Caco-2 (cell line): ENCODE measurements at regions not wholly inside any gene's neighbourhood (a gene's known extent, or its start where the extent isn't known, plus 50 kb on each side); places are given as distances from the start of the nearest gene placed in this dataset.

ENCODE experiments used
- BruUV-seq: library from RNA; stranded (reverse); fragments of 400-500 nt; replicated peaks from 2 replicates; lab custom pipeline; 2021; lab: Mats Ljungman, UMichigan
- CTCF ChIA-PET: fragments of 300-600 bp; sonication (Branson Sonifier 250); formaldehyde crosslinking; loops from one replicate; lab custom pipeline; 2022; ENCODE audit warnings: antibody characterized with exemption; lab: Charles Lee
- POLR2A ChIA-PET: fragments of 300-600 bp; sonication (Branson Sonifier 250); formaldehyde crosslinking; loops from one replicate; lab custom pipeline; 2022; ENCODE audit warnings: antibody characterized with exemption; lab: Charles Lee
- DNase-seq, 2 experiments: peaks; one replicate each; pipeline versions ENCODE4 v3.0.0 to v3.0.0-alpha.2; 2020 to 2022
- H3K27me3 ChIP-seq: replicated peaks from 2 replicates; pipeline ENCODE4 v1.6.0; 2011; ENCODE audit warnings: low read length; ENCODE audit not compliant: control insufficient read depth, insufficient read depth
- H3K36me3 ChIP-seq: 2 replicates; pipeline ENCODE4 v1.5.1; 2011; ENCODE audit warnings: low read length; ENCODE audit not compliant: control insufficient read depth, insufficient read depth
- H3K4me1 ChIP-seq: fragments of 250-450 bp; sonication (Bioruptor Pico); 2 replicates; pipeline ENCODE4 v1.5.1; 2020; ENCODE audit warnings: mild to moderate bottlenecking
- H3K4me3 ChIP-seq: 2 replicates; pipeline ENCODE4 v1.5.1; 2011; ENCODE audit warnings: low read depth, mild to moderate bottlenecking, control low read depth, low read length
- H3K9me3 ChIP-seq: fragments of 250-450 bp; sonication (Bioruptor Pico); 2 replicates; pipeline ENCODE4 v1.5.1; 2020; ENCODE audit warnings: mild to moderate bottlenecking, moderate library complexity
- H3K27ac Mint-ChIP-seq: one replicate; pipeline ENCODE4 v1.8.0; 2022; ENCODE audit warnings: mixed read lengths; ENCODE audit not compliant: unreplicated experiment
- H3K27me3 Mint-ChIP-seq: one replicate; pipeline ENCODE4 v1.8.0; 2022; ENCODE audit warnings: mixed read lengths; ENCODE audit not compliant: insufficient read depth, unreplicated experiment
- H3K36me3 Mint-ChIP-seq: one replicate; pipeline ENCODE4 v1.8.0; 2022; ENCODE audit warnings: mild to moderate bottlenecking, mixed read lengths; ENCODE audit not compliant: insufficient read depth, unreplicated experiment
- H3K4me1 Mint-ChIP-seq: one replicate; pipeline ENCODE4 v1.8.0; 2022; ENCODE audit warnings: low read depth, mixed read lengths; ENCODE audit not compliant: unreplicated experiment
- H3K4me3 Mint-ChIP-seq: one replicate; pipeline ENCODE4 v1.8.0; 2022; ENCODE audit warnings: mild to moderate bottlenecking, moderate library complexity, mixed read lengths; ENCODE audit not compliant: unreplicated experiment
- H3K9me3 Mint-ChIP-seq: one replicate; pipeline ENCODE4 v1.8.0; 2022; ENCODE audit warnings: mixed read lengths; ENCODE audit not compliant: unreplicated experiment
- intact Hi-C: fragments of 100-400 bp; cut with micrococcal nuclease; formaldehyde crosslinking; loops from one replicate; pipeline ENCODE4 v1.10.0; 2022; ENCODE audit not compliant: unreplicated experiment
- TF ChIP-seq, protein P1 (sequence below), 2 experiments: fragments of 200-600 bp in 1 of 2; IDR thresholded peaks; 1 replicate in 1 of 2; 2 replicates in 1 of 2; pipeline versions ENCODE4 v1.5.1 to v1.8.0; 2011 to 2022; ENCODE audit warnings: antibody characterized with exemption in 1 of 2, control low read depth in 1 of 2, inconsistent platforms in 1 of 2, low read depth in 1 of 2, low read length in 1 of 2, mild to moderate bottlenecking in 1 of 2, moderate library complexity in 1 of 2; ENCODE audit not compliant: insufficient read depth in 1 of 2, severe bottlenecking in 1 of 2, unreplicated experiment in 1 of 2

DNA sequence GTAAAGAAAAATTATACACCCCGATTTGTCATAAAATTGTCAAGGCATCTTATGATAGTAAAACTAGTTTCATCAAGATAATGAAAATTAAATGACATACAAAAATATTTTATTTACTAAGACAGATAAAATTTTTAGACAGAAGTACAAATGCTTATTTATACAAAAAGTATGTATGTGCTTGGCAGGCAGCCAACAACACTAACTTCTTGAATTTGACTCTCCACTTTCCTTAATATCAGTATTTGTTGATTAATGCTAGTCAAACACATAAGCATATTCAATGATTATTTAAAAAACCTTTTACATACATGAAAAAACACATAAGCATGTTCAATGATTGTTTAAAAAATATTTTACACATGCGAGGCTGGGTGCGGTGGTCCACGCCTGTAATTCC, 1079.9 kb upstream of the CDH6 start:
- Histone ChIP-seq H3K4me1 (no peaks in the 10 kb centered on the region), H3K36me3 (no peaks in the 10 kb centered on the region), H3K4me3 (no peak overlapping the region), H3K9me3 (no peaks in the 10 kb centered on the region), H3K27me3 (no peaks in the 10 kb centered on the region)
- intact Hi-C loops, result no loop called here
- POLR2A ChIA-PET, result no interaction called here
- Mint-ChIP-seq H3K9me3 (no peaks in the 10 kb centered on the region), H3K4me3 (no peak overlapping the region), H3K27ac (no peak overlapping the region), H3K36me3 (no peaks in the 10 kb centered on the region), H3K27me3 (peaks cover 3% of the 10 kb centered on the region), H3K4me1 (no peaks in the 10 kb centered on the region)
- DNase-seq, result no peak
- no TSS peak for BruUV-seq
- CTCF ChIA-PET, result no interaction called here
- TF ChIP-seq, protein P1, sequence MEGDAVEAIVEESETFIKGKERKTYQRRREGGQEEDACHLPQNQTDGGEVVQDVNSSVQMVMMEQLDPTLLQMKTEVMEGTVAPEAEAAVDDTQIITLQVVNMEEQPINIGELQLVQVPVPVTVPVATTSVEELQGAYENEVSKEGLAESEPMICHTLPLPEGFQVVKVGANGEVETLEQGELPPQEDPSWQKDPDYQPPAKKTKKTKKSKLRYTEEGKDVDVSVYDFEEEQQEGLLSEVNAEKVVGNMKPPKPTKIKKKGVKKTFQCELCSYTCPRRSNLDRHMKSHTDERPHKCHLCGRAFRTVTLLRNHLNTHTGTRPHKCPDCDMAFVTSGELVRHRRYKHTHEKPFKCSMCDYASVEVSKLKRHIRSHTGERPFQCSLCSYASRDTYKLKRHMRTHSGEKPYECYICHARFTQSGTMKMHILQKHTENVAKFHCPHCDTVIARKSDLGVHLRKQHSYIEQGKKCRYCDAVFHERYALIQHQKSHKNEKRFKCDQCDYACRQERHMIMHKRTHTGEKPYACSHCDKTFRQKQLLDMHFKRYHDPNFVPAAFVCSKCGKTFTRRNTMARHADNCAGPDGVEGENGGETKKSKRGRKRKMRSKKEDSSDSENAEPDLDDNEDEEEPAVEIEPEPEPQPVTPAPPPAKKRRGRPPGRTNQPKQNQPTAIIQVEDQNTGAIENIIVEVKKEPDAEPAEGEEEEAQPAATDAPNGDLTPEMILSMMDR (IDR thresholded peaks at IDR 0.05; ENCODE audit: insufficient read depth in 1 of 2, low read depth in 1 of 2, low read length in 1 of 2, severe bottlenecking in 1 of 2, unreplicated experiment in 1 of 2), result no peak

DNA sequence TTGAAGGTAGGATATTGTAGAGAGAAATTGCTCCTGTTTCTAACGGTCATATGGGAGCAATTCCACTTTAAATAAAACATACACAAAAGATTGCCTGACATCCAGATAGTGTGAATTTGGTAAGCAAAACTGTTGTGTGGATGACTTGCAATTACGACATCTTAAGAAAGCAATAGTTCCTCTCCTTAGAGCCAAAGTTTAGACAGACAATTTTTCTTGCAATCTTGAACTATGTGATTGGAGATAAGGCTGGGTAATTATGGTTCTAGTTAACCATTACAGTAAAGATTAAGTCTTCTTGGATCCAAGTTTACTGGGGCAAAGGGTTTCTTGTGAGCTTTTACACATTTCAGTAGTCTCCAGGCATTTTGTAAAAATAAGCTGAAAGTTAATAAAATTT, 1080.6 kb upstream of the CDH6 start:
- Mint-ChIP-seq H3K27ac (no peak overlapping the region), H3K9me3 (no peaks in the 10 kb centered on the region), H3K27me3 (peaks cover 3% of the 10 kb centered on the region), H3K4me3 (no peak overlapping the region), H3K36me3 (no peaks in the 10 kb centered on the region), H3K4me1 (no peaks in the 10 kb centered on the region)
- H3K36me3 ChIP-seq, result no peaks in the 10 kb centered on the region
- intact Hi-C loops, result no loop called here
- no peak for DNase-seq
- TF ChIP-seq, protein P1 (IDR thresholded peaks at IDR 0.05; ENCODE audit: insufficient read depth in 1 of 2, low read depth in 1 of 2, low read length in 1 of 2, severe bottlenecking in 1 of 2, unreplicated experiment in 1 of 2), result no peak
- H3K9me3 ChIP-seq, result no peaks in the 10 kb centered on the region
- ChIA-PET CTCF (no interaction called here), POLR2A (no interaction called here)
- no peaks in the 10 kb centered on the region for H3K27me3 ChIP-seq
- no peak overlapping the region for H3K4me3 ChIP-seq
- no TSS peak for BruUV-seq
- no peaks in the 10 kb centered on the region for H3K4me1 ChIP-seq

DNA sequence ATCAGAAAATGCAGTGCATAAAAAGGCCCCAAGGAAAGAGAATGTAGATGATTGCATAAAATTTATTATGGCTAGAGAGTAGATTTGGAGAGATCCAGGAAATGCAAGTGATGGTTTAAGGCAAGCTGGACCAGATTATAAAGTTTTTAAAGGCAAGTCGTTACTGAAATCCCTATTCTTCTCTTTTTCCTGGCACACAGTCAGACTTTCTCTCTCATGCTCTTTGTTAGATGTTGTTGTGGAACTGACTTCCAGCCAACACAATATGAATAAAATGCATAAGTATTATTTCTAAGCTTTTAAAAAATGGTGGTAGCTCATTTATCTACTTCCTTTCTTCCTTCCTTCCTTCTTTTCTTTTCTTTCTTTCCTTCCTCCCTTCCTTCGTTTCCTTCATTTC, 1085.4 kb upstream of the CDH6 start:
- H3K4me1 ChIP-seq, result no peaks in the 10 kb centered on the region
- POLR2A ChIA-PET, result no interaction called here
- CTCF ChIA-PET, result no interaction called here
- peaks cover 6% of the 10 kb centered on the region for H3K27me3 Mint-ChIP-seq
- no peaks in the 10 kb centered on the region for H3K36me3 ChIP-seq
- TF ChIP-seq, protein P1 (IDR thresholded peaks at IDR 0.05; ENCODE audit: insufficient read depth in 1 of 2, low read depth in 1 of 2, low read length in 1 of 2, severe bottlenecking in 1 of 2, unreplicated experiment in 1 of 2), result no peak
- H3K4me1 Mint-ChIP-seq, result no peaks in the 10 kb centered on the region
- H3K9me3 Mint-ChIP-seq, result no peaks in the 10 kb centered on the region
- H3K27me3 ChIP-seq, result no peaks in the 10 kb centered on the region
- no peaks in the 10 kb centered on the region for H3K9me3 ChIP-seq
- no peak overlapping the region for H3K4me3 Mint-ChIP-seq
- no TSS peak for BruUV-seq
- intact Hi-C loops, result no loop called here
- H3K36me3 Mint-ChIP-seq, result no peaks in the 10 kb centered on the region
- H3K27ac Mint-ChIP-seq, result no peak overlapping the region
- no peak overlapping the region for H3K4me3 ChIP-seq
- DNase-seq, result no peak
